ENCODE measurements at regions not wholly inside any gene's neighbourhood (a gene's known extent, or its start where the extent isn't known, plus 50 kb on each side); places are given as distances from the start of the nearest gene placed in this dataset.
"Not testable (repeated sequence)": the region's sequence is repeated elsewhere in the genome, so short reads cannot be mapped to it uniquely, and the experiment has no call there.

- ChIA-PET CTCF (interaction anchor here (1.2 kb wide), 1 partner anchor 69 kb away, joined by 3 read pairs; no protein-coding TSS in a partner anchor), POLR2A (no interaction called here)
- Histone ChIP-seq H3K36me3 (ENCODE audit: insufficient read depth, low read length) (no peaks in the 10 kb centered on the region), H3K9me3 (ENCODE audit: low read length) (peaks cover 7% of the 10 kb centered on the region), H3K4me1 (ENCODE audit: insufficient read depth, low read length) (no peaks in the 10 kb centered on the region), H3K27me3 (ENCODE audit: insufficient read depth, low read length, poor library complexity, severe bottlenecking) (peaks cover 11% of the 10 kb centered on the region), H3K4me3 (ENCODE audit: low read length) (no peak overlapping the region), H3K27ac (ENCODE audit: low read depth, low read length) (no peak overlapping the region)
- Mint-ChIP-seq H3K4me3 (no peak overlapping the region), H3K27ac (no peak overlapping the region), H3K27me3 (peaks cover 56 to 67% of the 10 kb centered on the region in 2 donors), H3K36me3 (peaks cover 0 to 2% (median 0%) of the 10 kb centered on the region in 3 donors), H3K9me3 (peaks cover 5 to 51% (median 28%) of the 10 kb centered on the region in 5 donors), H3K4me1 (no peaks in the 10 kb centered on the region)
- no peak for DNase-seq
Observed at GRCh38 chr5:138676556-138677193, 76.5 kb upstream of the CTNNA1 start.

- H3K9me3 ChIP-seq (ENCODE audit: low read length) = peaks cover 7% of the 10 kb centered on the region
- Mint-ChIP-seq H3K4me1 (no peaks in the 10 kb centered on the region), H3K36me3 (peaks cover 0 to 2% (median 0%) of the 10 kb centered on the region in 3 donors), H3K4me3 (no peak overlapping the region), H3K27me3 (peaks cover 60 to 67% of the 10 kb centered on the region in 2 donors), H3K9me3 (peaks cover 5 to 51% (median 28%) of the 10 kb centered on the region in 5 donors), H3K27ac (no peak overlapping the region)
- no peak overlapping the region for H3K4me3 ChIP-seq (ENCODE audit: low read length)
- peaks cover 16% of the 10 kb centered on the region for H3K27me3 ChIP-seq (ENCODE audit: insufficient read depth, low read length, poor library complexity, severe bottlenecking)
- ChIA-PET CTCF (interaction anchor here (1.2 kb wide), 1 partner anchor 68 kb away, joined by 3 read pairs; no protein-coding TSS in a partner anchor), POLR2A (no interaction called here)
- no peaks in the 10 kb centered on the region for H3K4me1 ChIP-seq (ENCODE audit: insufficient read depth, low read length)
- H3K36me3 ChIP-seq (ENCODE audit: insufficient read depth, low read length) = no peaks in the 10 kb centered on the region
- H3K27ac ChIP-seq (ENCODE audit: low read depth, low read length) = no peak overlapping the region
- DNase-seq = no peak
Observed at GRCh38 chr5:138676002-138676401, 77.2 kb upstream of the CTNNA1 start.

GRCh38 chr5:138668451-138669380, 84.5 kb upstream of the CTNNA1 start:
- Histone ChIP-seq H3K36me3 (ENCODE audit: insufficient read depth, low read length) (no peaks in the 10 kb centered on the region), H3K9me3 (ENCODE audit: low read length) (no peaks in the 10 kb centered on the region), H3K4me1 (ENCODE audit: insufficient read depth, low read length) (peaks cover 23% of the 10 kb centered on the region), H3K27me3 (ENCODE audit: insufficient read depth, low read length, poor library complexity, severe bottlenecking) (peaks cover 72% of the 10 kb centered on the region), H3K27ac (ENCODE audit: low read depth, low read length) (no peak overlapping the region), H3K4me3 (ENCODE audit: low read length) (no peak overlapping the region)
- peak overlapping the region in 5 of 7 donors; percentile 9 to 84 (median 47) for H3K4me3 Mint-ChIP-seq
- peak overlapping the region in 3 of 8 donors; percentile 21 to 56 (median 26) for H3K27ac Mint-ChIP-seq
- no peaks in the 10 kb centered on the region for H3K36me3 Mint-ChIP-seq
- peak; percentile 7 to 75 (median 60) for DNase-seq
- peaks cover 0 to 8% (median 5%) of the 10 kb centered on the region in 5 donors for H3K9me3 Mint-ChIP-seq
- H3K4me1 Mint-ChIP-seq = peaks cover 25 to 28% (median 25%) of the 10 kb centered on the region in 3 donors
- ChIA-PET POLR2A (interaction anchor here (1.3 to 1.4 kb wide), 2 partner anchors 14 to 15 kb away, joined by 3 read pairs; no protein-coding TSS in a partner anchor), CTCF (interaction anchor here (0.7 to 1.4 kb wide), 3 partner anchors 14 to 16 kb away, joined by 3 read pairs; no protein-coding TSS in a partner anchor)
- peaks cover 75 to 87% of the 10 kb centered on the region in 2 donors for H3K27me3 Mint-ChIP-seq

GRCh38 chr5:138667782-138668331, 85.4 kb upstream of the CTNNA1 start:
- POLR2A ChIA-PET; H3K36me3 Mint-ChIP-seq; H3K4me3 Mint-ChIP-seq; H3K36me3 ChIP-seq (ENCODE audit: insufficient read depth, low read length); H3K27ac Mint-ChIP-seq; H3K27ac ChIP-seq (ENCODE audit: low read depth, low read length); H3K4me3 ChIP-seq (ENCODE audit: low read length); H3K9me3 Mint-ChIP-seq; DNase-seq; H3K9me3 ChIP-seq (ENCODE audit: low read length): not testable (repeated sequence)
- Histone ChIP-seq H3K27me3 (ENCODE audit: insufficient read depth, low read length, poor library complexity, severe bottlenecking) (peaks cover 81% of the 10 kb centered on the region), H3K4me1 (ENCODE audit: insufficient read depth, low read length) (peaks cover 32% of the 10 kb centered on the region)
- peaks cover 72 to 87% of the 10 kb centered on the region in 2 donors for H3K27me3 Mint-ChIP-seq
- CTCF ChIA-PET = interaction anchor here (0.9 to 1.4 kb wide), 2 partner anchors 13 to 17 kb away, joined by 3 read pairs; no protein-coding TSS in a partner anchor
- H3K4me1 Mint-ChIP-seq = peaks cover 34 to 37% (median 34%) of the 10 kb centered on the region in 3 donors

GRCh38 chr5:138666226-138666742, 86.9 kb upstream of the CTNNA1 start:
- no peaks in the 10 kb centered on the region for H3K9me3 ChIP-seq (ENCODE audit: low read length)
- H3K27ac Mint-ChIP-seq = no peak overlapping the region
- ChIA-PET CTCF (no interaction called here), POLR2A (no interaction called here)
- H3K4me3 ChIP-seq (ENCODE audit: low read length) = no peak overlapping the region
- no peak for DNase-seq
- H3K4me1 ChIP-seq (ENCODE audit: insufficient read depth, low read length) = peaks cover 36% of the 10 kb centered on the region
- no peaks in the 10 kb centered on the region for H3K36me3 ChIP-seq (ENCODE audit: insufficient read depth, low read length)
- H3K9me3 Mint-ChIP-seq = peaks cover 0 to 6% (median 0%) of the 10 kb centered on the region in 5 donors
- no peak overlapping the region for H3K27ac ChIP-seq (ENCODE audit: low read depth, low read length)
- H3K27me3 Mint-ChIP-seq = peaks cover 76 to 91% of the 10 kb centered on the region in 2 donors
- no peak overlapping the region for H3K4me3 Mint-ChIP-seq
- peaks cover 37 to 42% (median 37%) of the 10 kb centered on the region in 3 donors for H3K4me1 Mint-ChIP-seq
- H3K36me3 Mint-ChIP-seq = no peaks in the 10 kb centered on the region
- peaks cover 86% of the 10 kb centered on the region for H3K27me3 ChIP-seq (ENCODE audit: insufficient read depth, low read length, poor library complexity, severe bottlenecking)

GRCh38 chr5:138665261-138665660, 88.0 kb upstream of the CTNNA1 start:
- Histone ChIP-seq H3K27me3 (ENCODE audit: insufficient read depth, low read length, poor library complexity, severe bottlenecking) (peaks cover 87% of the 10 kb centered on the region), H3K9me3 (ENCODE audit: low read length) (no peaks in the 10 kb centered on the region), H3K36me3 (ENCODE audit: insufficient read depth, low read length) (no peaks in the 10 kb centered on the region), H3K27ac (ENCODE audit: low read depth, low read length) (no peak overlapping the region), H3K4me3 (ENCODE audit: low read length) (no peak overlapping the region), H3K4me1 (ENCODE audit: insufficient read depth, low read length) (peaks cover 36% of the 10 kb centered on the region)
- peaks cover 0 to 6% (median 0%) of the 10 kb centered on the region in 5 donors for H3K9me3 Mint-ChIP-seq
- CTCF ChIA-PET = no interaction called here
- no peaks in the 10 kb centered on the region for H3K36me3 Mint-ChIP-seq
- peaks cover 84 to 94% of the 10 kb centered on the region in 2 donors for H3K27me3 Mint-ChIP-seq
- H3K4me3 Mint-ChIP-seq = no peak overlapping the region
- POLR2A ChIA-PET = no interaction called here
- DNase-seq = no peak
- peaks cover 37 to 42% (median 37%) of the 10 kb centered on the region in 3 donors for H3K4me1 Mint-ChIP-seq
- no peak overlapping the region for H3K27ac Mint-ChIP-seq

- no peak overlapping the region for H3K4me3 Mint-ChIP-seq
- DNase-seq = no peak
- H3K27ac Mint-ChIP-seq = no peak overlapping the region
- Histone ChIP-seq H3K27me3 (ENCODE audit: insufficient read depth, low read length, poor library complexity, severe bottlenecking) (peaks cover 83% of the 10 kb centered on the region), H3K36me3 (ENCODE audit: insufficient read depth, low read length) (no peaks in the 10 kb centered on the region), H3K9me3 (ENCODE audit: low read length) (no peaks in the 10 kb centered on the region), H3K4me1 (ENCODE audit: insufficient read depth, low read length) (peaks cover 32% of the 10 kb centered on the region), H3K4me3 (ENCODE audit: low read length) (no peak overlapping the region), H3K27ac (ENCODE audit: low read depth, low read length) (no peak overlapping the region)
- H3K9me3 Mint-ChIP-seq = peaks cover 0 to 6% (median 0%) of the 10 kb centered on the region in 5 donors
- H3K36me3 Mint-ChIP-seq = no peaks in the 10 kb centered on the region
- peaks cover 32 to 36% (median 32%) of the 10 kb centered on the region in 3 donors for H3K4me1 Mint-ChIP-seq
- H3K27me3 Mint-ChIP-seq = peaks cover 83 to 94% of the 10 kb centered on the region in 2 donors
- ChIA-PET POLR2A (interaction anchor here (0.9 kb wide), 1 partner anchor 11 kb away, joined by 4 read pairs; no protein-coding TSS in a partner anchor), CTCF (no interaction called here)
Observed at GRCh38 chr5:138664276-138664943, 88.8 kb upstream of the CTNNA1 start.
